Left lung (tissue), 4 donors: ENCODE measurements at regions not wholly inside any gene's neighbourhood (a gene's known extent, or its start where the extent isn't known, plus 50 kb on each side); places are given as distances from the start of the nearest gene placed in this dataset.

ENCODE experiments used
- ATAC-seq: fragments of 200-7000 bp; cut with Tn5 transposase; one replicate; pipeline ENCODE4 v1.9.1; 2020; ENCODE audit warnings: moderate library complexity
- DNase-seq, 4 donors: peaks; one replicate each; pipeline ENCODE4 v3.0.0-alpha.2; 2013 to 2020
- H3K27ac ChIP-seq, 2 donors: fragments of 200-600 bp; sonication (generic) in 1 of 2; one replicate each; pipeline versions ENCODE4 v1.5.0 to v1.8.0; 2020 to 2021
- H3K27me3 ChIP-seq, 2 donors: fragments of 200-600 bp; sonication (generic) in 1 of 2; one replicate each; pipeline versions ENCODE4 v1.5.0 to v1.8.0; 2020 to 2021
- H3K36me3 ChIP-seq, 2 donors: fragments of 200-600 bp; sonication (generic) in 1 of 2; one replicate each; pipeline versions ENCODE4 v1.5.0 to v1.8.0; 2020 to 2021
- H3K4me1 ChIP-seq, 2 donors: fragments of 200-600 bp; one replicate each; pipeline ENCODE4 v1.8.0; 2021
- H3K4me3 ChIP-seq, 2 donors: fragments of 200-600 bp; sonication (generic) in 1 of 2; one replicate each; pipeline versions ENCODE4 v1.5.0 to v1.8.0; 2020 to 2021; ENCODE audit warnings: mild to moderate bottlenecking in 1 of 2
- H3K9me3 ChIP-seq, 2 donors: fragments of 200-600 bp; sonication (generic) in 1 of 2; one replicate each; pipeline versions ENCODE4 v1.5.0 to v1.8.0; 2020 to 2021
- intact Hi-C, 2 donors: fragments of 100-400 bp; cut with DNase I; formaldehyde crosslinking; loops; one replicate each; pipeline versions ENCODE4 v1.11.2 to v1.14.2; 2022
- TF ChIP-seq, protein P1 (sequence below), 2 donors: fragments of 200-600 bp; sonication (generic) in 1 of 2; IDR thresholded peaks; one replicate each; pipeline versions ENCODE4 v1.5.0 to v1.8.0; 2021; ENCODE audit warnings: antibody characterized with exemption in 2 of 2
- donor health status: DM: no; HTN: yes; CAD: no.
- donor health status: DM: no; HTN: no; CAD: no.

DNA sequence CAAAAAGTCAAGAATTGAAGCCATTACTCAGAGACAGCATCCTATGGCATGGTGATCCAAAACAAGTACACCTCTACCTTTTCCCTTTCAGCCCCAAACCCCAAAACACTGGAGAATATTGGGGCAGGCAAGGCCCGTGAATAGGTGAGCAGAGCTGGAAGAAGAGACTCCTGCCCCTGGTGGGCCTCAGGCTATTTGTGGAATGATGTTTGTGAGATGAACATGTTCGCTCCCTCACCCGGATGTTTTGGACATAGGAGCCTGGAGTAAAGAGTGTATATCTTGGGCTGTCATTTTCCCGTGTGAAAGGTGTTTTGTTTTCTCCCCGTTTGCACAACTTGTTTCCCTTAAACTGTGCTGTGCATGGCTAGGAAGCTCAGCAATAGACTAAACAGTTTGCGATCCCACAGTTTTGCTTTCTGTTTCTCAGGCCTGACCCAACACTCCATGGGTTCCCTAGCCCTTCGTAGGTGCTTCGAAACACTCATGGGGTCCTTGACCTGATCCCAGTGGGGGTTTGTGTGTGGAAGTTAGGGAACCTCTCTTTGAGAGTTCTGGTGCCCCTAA, 136.5 kb upstream of the TNP1 start:
- Histone ChIP-seq H3K4me3 (no peak overlapping the region), H3K9me3 (no peaks in the 10 kb centered on the region), H3K27ac (no peak overlapping the region), H3K4me1 (no peaks in the 10 kb centered on the region), H3K36me3 (no peaks in the 10 kb centered on the region), H3K27me3 (no peaks in the 10 kb centered on the region)
- intact Hi-C loops: no loop called here
- ATAC-seq (no peak), DNase-seq (no peak)
- TF ChIP-seq, protein P1, sequence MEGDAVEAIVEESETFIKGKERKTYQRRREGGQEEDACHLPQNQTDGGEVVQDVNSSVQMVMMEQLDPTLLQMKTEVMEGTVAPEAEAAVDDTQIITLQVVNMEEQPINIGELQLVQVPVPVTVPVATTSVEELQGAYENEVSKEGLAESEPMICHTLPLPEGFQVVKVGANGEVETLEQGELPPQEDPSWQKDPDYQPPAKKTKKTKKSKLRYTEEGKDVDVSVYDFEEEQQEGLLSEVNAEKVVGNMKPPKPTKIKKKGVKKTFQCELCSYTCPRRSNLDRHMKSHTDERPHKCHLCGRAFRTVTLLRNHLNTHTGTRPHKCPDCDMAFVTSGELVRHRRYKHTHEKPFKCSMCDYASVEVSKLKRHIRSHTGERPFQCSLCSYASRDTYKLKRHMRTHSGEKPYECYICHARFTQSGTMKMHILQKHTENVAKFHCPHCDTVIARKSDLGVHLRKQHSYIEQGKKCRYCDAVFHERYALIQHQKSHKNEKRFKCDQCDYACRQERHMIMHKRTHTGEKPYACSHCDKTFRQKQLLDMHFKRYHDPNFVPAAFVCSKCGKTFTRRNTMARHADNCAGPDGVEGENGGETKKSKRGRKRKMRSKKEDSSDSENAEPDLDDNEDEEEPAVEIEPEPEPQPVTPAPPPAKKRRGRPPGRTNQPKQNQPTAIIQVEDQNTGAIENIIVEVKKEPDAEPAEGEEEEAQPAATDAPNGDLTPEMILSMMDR (IDR thresholded peaks at IDR 0.05): no peak

DNA sequence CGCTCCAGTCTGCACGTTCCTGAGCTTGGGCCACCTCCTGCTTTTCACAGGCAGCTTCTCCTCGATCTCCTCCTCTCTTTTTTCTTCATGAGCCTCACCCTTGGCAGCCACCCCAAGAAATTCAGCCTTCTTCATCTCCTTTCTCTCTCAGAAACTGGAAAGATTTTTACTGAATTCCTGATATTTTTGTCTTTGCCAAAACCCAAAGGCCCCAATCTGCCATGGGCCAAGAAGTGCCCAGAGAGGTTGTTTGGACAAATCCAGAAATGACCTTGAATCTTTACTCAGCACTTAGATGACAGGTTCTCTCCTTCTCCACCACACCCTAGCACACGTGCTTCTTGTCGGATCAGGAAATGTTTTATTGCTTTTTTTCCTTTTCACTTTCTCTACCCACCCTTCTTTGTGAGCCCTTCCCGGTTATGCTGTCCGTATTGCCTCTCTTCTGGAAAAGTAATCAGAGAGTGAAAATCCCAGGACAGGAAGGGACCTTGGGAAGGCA, 134.5 kb upstream of the TNP1 start:
- no peaks in the 10 kb centered on the region for H3K4me1 ChIP-seq
- no peaks in the 10 kb centered on the region for H3K27me3 ChIP-seq
- intact Hi-C loops: no loop called here
- no peak overlapping the region for H3K27ac ChIP-seq
- H3K36me3 ChIP-seq: no peaks in the 10 kb centered on the region
- TF ChIP-seq, protein P1 (IDR thresholded peaks at IDR 0.05): no peak
- no peak for DNase-seq
- no peaks in the 10 kb centered on the region for H3K9me3 ChIP-seq
- no peak for ATAC-seq
- no peak overlapping the region for H3K4me3 ChIP-seq

DNA sequence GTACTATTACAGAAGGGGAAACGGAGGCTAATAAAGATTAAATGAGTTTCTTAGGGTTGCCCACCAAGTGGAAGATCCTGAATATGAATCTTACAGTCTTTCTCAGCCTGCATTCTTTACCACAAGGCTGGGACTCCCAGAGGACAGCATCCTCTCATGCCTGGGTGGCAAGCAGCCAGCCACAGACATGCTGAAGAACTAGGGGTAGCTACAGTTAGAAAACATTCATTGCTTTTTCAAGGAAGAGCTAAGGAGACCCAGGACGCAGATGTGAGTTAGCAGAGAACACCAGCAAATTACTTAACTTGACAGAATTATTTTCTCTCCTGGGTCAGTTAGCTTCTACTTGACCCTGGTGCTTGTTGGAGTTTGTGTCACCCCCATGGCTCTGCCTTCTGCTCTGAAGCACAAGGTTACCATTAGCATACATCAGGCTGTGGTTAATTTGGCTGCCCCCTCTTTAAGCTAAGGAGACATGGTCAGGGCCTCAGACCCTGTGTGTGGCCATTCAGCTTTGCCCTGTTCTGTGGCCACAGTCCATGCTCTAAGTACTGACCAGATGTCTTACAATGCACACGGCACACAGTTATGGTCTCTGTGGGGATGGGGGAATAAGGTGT, 132.3 kb upstream of the TNP1 start:
- intact Hi-C loops: no loop called here
- Histone ChIP-seq H3K27ac (no peak overlapping the region), H3K9me3 (no peaks in the 10 kb centered on the region), H3K4me3 (no peak overlapping the region), H3K27me3 (no peaks in the 10 kb centered on the region), H3K4me1 (no peaks in the 10 kb centered on the region), H3K36me3 (no peaks in the 10 kb centered on the region)
- peak in 1 of 4 donors; percentile 40 for DNase-seq
- no peak for ATAC-seq
- TF ChIP-seq, protein P1 (IDR thresholded peaks at IDR 0.05): no peak

DNA sequence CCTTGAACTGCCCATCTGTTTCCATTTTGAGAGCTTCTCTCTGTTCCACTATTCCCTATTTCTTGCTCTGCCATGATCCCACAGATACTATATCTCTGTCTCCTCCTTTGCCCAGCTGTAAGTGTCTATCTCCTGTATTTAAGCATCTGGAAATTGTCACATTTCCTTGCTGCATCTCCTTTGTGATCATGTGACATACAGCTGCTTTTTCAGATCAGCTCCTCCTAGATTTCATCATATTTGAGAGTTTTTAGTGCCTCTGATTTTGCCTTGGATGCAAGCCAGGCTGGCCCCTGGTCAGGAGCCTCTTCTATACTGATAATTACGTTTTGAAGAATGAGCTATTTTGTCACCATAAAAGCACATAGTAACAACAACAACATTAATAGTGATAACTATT, 131.7 kb upstream of the TNP1 start:
- TF ChIP-seq, protein P1 (IDR thresholded peaks at IDR 0.05): no peak
- Histone ChIP-seq H3K4me1 (no peaks in the 10 kb centered on the region), H3K27ac (no peak overlapping the region), H3K27me3 (no peaks in the 10 kb centered on the region), H3K9me3 (no peaks in the 10 kb centered on the region), H3K36me3 (no peaks in the 10 kb centered on the region), H3K4me3 (no peak overlapping the region)
- peak in 2 of 4 donors; percentile 64 to 81 for DNase-seq
- ATAC-seq: no peak
- intact Hi-C loops: no loop called here

DNA sequence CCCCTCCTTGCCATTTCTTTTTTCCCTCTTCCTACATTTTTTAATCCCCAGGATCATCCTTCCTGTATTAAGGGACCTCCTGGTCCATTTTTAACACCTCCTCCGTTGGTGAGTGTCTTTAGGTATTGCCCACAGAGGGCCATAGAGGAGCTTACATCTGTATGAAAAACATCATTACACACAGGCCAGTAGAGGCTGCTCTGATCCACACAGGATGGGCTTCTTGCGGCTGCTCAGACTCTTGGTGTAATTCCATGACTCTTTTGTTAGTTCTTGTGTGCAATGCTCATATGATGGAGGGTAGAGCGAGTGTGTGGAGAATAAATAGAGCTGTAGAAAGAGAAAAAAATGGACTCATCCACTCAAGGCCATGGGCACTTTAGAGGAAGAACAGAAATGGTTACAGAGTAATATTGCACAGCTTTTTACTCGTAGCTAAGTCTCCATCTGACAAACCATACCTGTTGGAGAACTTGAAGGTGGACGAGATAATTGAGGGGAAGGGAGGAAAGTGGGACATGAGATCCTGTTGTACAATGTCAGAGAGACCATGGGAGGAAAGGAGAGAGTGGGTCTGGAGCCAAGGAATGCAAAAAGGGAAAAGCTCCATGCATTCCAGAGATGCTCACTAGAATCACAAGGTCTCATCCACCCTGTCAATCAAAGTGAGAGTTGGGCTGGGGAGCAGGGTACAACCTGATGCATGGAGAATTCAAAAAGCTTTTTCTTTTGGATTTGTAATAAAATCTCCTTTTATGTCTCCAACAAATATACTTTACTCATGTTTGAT, 129.7 kb upstream of the TNP1 start:
- intact Hi-C loops: no loop called here
- DNase-seq: peak in 1 of 4 donors; percentile 24
- Histone ChIP-seq H3K27ac (no peak overlapping the region), H3K36me3 (no peaks in the 10 kb centered on the region), H3K9me3 (no peaks in the 10 kb centered on the region), H3K4me1 (no peaks in the 10 kb centered on the region), H3K27me3 (no peaks in the 10 kb centered on the region), H3K4me3 (no peak overlapping the region)
- TF ChIP-seq, protein P1 (IDR thresholded peaks at IDR 0.05): no peak
- ATAC-seq: peak; percentile 17
